Renal cortex interstitium (tissue), 11 donors: ENCODE measurements at regions not wholly inside any gene's neighbourhood (a gene's known extent, or its start where the extent isn't known, plus 50 kb on each side); places are given as distances from the start of the nearest gene placed in this dataset.

ENCODE experiments used
- DNase-seq, 11 donors: peaks; one replicate each; pipeline ENCODE4 v3.0.0-alpha.2; 2013; ENCODE audit warnings: low read depth in 9 of 11, low spot score in 4 of 11; ENCODE audit errors: extremely low read depth in 1 of 11

DNA sequence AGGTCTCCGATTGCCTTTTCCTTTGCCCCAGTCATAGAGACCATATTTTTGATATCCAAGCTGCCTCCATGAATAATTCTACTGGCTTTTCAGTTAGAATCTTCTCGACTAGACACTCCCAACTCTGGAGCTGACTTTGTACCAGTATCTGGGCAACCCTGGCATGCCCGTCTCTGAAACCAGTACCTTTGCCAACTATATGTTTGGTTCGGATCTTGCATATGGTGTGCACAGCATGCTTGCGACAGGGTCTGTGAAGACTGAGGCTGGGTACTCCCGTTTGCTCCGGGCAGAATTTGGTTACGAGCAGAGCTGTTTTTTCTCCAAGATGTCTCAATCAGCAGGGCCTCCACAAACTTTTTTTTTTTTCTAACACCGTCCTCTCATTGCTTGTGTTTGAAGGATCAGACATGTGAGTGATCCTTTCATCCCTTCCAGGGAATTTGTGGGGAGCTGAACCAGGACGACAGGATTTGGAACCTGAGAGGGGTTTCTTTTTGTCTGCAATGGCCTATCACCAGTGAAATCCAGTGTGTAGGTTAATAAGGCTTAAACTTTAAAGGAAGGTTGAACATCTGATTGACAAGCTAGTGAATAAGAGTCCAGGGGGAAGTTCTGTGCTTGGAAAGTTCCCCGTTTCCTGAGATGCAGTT is 322.3 kb downstream of the MYCN start:
- DNase-seq = no peak

DNA sequence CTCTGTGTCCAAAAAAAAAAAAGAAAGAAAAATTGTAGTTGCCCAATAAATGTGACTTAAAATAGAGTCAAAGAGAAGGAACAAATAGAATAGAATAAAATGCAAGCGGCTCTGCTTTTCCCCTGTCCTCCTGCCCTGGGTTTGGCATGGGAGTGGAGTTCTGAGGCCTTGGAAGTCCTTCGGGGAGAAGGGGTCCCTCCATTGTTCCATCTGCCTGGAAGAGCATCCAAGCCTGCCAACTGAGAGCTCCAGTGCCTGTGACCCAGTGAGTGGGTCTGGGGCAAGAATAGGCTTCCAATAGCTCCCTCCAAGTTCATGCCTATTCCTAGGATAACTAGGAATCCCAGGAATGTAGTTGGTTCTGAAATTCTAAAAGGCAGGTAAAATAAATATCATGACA is 321.4 kb downstream of the MYCN start:
- DNase-seq = no peak

DNA sequence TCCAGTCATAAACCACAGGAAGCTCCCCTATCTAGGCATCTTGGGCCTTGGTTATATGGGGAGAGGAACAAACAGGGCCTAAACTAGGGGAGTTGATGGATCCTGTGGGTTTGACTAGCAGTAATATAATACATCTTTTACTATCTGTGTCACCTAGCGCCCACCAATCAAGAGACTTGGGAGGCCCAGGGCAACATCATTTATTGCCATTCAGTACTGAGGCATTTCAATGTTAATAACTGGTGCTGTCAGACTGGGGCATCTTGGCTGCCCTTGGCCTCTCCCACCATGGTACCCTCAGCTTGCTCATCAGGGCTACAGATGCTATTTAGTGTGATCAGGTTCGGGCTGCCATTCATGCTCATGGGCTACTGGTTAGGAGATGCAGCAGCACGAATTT is 320.7 kb downstream of the MYCN start:
- DNase-seq = no peak

DNA sequence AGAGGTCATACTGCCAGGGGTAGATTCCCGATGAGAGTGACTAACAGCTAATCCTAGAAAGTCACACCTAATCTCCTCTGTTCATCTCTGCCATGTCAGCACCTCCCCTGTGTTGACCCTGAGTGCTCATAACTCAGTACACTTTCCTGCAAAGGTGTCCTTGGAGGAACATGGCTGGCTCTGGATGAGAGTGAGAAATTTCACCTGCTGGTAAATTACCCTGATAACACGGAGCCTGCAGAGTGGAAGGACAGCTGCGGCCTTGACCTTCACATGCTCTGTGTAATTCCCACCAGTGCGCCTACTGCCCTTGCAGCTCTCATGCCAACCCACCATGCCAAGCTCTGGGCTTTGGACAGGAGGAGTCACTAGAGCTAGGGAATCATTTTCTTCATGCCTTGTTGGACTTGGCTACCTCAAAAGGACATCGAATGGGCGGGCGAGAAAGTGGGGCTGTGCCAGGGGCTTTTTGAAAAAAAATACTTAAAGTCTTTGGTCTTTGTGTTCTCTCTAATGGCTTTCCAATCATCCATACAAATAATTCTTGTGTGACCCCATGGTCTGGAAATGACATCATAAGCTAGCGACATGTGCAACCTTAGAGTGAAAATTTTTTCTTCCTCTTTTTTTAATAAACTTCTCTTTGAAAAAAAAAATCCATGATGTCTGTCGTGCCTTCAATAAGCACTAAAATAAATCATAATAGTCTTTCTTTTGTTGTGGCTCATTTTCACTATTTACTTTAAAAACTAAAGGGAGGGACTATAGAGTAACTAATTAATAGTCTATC is 319.9 kb downstream of the MYCN start:
- DNase-seq = no peak

DNA sequence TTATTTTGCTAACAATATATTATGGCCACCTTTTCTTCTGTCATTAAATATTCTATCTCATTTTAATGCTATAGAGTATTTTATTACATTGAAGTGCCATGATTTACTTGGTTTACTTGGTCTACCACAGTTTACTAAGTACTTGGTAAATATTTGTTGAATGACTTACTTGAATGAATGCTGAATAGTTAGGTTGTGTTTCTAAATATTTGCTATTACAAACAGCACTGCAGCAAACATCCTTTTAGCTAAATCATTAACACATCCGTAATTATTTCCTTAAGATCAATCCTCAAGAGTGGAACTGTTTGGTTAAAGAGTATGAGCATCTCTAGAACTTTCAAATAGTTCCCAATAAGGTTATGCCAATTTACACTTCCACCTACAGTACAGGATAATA is 318.7 kb downstream of the MYCN start:
- no peak for DNase-seq

DNA sequence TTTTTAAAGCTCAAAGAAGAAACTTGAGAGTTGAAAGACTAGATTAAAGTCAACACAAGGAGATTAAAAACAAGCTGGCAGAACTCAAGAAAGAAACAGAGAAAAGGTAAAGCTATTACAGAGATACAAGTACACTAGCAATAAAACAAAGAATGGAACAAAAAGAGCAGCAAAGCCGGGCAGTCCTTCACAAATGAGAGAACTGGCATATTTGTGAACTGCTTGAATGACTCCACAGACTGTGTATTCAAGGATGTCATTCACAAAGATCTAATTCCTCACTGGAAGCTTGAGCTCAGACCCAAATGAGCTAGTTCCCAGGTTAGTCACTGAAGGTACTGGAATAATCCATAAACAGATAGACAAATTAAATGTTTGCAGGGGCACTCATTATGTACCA is 318.0 kb downstream of the MYCN start:
- no peak for DNase-seq

DNA sequence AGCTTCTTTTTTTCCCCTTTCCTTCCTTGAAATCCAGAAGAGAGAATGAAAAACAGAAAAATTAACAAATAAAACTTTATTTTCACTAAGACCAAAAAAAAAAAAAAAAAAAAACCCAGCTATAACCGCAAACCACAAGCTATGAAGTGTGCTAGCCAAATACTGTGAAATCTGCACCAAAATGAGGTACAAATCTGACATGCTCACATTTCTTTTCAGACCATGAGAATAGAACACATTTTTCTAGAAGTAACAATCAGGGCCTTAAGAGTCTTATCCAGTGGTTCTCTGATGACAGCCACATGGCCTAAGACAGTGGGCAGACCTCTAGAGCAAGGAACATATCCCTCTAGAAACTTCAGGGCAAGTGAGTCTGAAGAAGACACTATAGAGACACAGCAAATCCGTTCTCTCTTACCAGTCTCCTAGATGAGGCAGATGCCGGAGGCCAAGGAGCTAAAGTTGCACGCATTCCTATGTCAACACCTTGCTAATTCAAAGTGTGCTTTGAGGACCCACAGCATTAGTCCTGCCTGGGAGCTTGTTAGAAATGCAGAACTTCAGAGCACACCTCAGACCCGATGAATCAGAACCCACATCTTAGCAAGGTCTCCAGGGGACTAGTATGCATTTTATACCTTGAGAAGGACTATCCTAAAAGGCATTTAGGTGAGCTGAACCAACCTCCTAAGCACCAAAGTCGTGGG is 317.1 kb downstream of the MYCN start:
- DNase-seq = no peak

DNA sequence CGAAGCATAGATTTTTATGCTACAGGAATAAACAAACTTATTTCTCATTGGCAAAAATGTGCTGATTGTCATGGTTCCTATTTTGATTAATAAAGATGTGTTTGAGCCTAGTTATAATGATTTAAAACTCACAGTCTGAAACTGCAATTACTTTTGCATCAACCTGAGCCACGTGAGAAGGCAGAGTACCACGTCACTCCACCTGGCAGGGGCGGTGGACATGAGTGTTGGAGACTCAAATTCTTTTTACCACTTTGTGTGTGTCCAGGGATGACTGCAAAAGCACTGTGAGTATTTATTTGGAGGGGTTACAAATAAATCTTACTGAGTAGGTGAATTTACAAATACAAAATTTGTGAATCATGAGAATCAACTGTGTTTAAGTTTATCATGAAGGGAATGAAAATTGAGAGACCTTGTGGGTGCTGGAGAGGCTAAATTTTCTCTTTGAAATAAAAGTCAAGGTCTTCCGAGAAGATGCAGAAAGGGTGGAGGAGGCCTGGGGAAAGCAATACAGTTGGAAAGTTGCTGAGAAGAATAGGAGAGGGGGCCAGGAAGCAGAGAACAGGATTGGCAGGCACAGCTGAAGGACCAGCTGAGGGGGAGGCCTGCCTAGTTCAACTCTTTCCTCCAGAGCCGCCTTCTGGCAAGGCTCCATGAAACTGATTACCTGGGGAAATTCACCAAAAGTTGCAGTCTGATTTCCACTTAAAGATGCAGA is 316.4 kb downstream of the MYCN start:
- DNase-seq = no peak

DNA sequence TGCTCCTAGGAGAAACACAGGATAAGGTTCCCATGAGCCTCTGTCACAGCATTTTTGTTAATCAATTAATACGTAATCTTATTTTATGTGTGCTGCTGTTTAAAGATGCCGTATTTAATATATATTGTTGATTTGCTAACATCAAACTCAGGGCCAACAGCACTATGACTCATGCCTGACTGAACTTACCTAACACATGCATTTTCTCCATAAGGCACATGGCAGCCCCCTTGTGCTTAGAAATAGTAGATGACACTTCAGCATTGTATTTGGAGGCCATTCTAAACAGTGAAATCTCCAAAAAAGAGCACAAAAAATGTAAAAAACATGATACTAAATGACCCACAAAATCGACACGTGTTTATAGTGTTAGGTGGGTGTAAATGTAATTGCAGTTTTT is 314.8 kb downstream of the MYCN start:
- no peak for DNase-seq

DNA sequence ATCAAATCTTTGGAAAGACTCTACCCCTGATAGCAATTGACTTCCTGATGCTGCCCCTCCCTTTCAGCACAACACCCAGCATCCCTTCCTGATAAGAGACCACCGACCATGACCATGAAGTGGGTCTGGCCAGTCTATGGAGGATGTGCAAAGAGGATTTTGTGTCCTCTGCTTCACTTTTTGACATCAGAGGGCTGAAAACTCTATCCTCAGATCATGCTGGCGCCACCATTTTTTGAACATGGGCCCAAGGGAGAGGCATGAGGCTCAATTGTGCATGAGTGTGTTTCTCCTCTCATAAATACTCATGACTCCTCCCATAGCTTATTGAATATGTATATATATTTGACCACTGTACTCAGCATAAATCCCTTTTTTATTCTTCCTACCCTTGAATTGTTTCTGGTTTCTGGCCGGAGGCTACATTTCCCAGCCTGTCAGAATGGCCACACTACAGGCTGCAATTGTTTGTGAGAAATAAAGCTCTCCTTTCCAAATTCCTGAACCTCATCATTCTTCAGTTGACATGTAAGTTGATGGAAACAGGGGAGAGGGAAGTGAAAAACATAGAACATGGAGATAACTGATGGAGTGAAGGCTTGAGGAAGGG is 314.1 kb downstream of the MYCN start:
- DNase-seq = no peak

DNA sequence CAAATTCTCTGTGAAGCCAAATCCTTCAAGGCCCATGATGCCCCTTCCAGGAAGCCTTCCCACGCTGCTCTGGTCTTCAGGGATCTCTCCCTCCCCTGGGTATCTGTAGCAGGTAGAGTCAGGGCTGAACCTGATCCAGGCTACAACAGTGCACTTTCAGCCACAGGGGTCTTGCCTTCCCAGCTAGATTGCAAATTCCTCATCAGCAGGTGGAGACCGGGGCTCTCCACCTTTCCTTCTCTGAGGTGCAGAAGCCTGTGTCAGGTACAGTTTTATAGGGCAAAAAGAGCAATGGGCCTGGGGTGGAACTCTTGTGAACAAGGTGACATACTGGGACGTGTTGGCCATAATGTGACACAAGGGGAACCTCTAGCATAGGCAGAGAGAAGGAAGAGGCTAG is 312.9 kb downstream of the MYCN start:
- DNase-seq = no peak

DNA sequence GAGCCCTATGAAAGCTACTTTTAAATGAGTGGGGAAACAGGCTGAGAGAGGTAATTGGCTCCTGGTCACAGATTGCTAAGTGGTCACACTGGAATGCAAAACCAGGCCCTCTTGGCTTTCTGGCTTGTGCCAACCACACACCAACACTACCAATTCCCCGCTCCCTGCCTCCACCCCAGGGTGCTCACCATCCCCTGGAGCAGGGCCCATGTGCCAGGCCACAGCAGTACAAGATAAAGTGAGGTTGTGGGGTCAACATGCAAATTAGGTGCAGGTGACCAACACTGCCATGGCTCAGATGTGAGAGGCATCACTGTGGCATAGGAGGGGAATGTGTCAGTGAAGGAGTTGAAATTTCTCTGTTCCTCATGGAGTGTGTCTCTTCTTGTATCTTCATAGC is 312.5 kb downstream of the MYCN start:
- no peak for DNase-seq

DNA sequence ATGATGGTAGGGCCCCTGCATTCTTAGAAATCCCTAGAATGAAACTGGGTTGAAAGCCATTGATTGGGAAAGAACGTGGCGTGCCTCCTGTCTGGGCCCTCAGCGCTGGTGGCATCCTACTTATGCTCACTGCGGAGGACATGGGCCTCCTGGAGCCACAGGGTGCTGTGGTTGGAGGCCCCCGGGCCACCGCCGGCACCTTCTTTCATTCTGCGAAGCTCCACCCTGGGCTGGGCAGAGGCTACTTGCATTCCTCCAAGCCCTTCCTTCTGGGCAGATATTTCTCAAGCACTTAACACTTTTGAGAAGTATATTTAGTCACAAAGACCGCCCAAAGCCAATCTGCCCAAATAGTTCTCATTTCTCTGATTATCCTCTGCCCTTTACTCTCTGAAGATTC is 311.9 kb downstream of the MYCN start:
- no peak for DNase-seq

DNA sequence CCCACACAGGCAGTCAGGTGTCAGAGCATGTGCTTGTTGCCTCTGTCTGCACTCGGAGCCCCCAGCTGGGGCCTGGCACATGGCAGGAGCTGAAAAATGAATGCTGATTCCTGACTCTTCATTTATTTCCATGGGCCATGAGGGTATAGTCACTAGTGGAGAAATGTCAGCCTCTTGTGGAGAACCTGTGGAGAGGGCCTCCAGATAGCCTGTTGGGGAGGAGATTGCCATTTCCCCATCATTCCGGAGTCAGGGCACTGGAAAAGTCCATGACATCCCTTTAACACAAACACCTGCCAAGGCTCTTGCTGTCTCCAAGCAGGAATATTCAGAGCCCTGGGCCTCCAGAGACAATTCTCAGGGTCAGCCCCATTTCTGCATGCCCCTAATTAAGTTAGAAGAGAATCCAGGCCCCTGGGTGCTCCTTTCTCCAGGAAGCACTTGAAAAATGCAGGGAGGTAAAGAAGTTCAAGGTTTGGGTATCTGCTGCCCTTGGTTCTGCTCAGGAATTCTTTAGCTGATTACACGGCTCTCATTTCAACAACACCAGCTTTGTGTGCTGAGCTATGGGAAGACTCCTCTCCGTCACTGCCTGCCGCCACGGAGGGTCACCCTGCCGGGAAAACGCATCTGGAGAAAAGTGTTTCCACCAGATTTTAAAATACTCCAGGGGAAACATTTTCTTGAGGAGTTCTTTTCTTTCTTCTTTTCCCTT is 311.3 kb downstream of the MYCN start:
- DNase-seq = no peak

DNA sequence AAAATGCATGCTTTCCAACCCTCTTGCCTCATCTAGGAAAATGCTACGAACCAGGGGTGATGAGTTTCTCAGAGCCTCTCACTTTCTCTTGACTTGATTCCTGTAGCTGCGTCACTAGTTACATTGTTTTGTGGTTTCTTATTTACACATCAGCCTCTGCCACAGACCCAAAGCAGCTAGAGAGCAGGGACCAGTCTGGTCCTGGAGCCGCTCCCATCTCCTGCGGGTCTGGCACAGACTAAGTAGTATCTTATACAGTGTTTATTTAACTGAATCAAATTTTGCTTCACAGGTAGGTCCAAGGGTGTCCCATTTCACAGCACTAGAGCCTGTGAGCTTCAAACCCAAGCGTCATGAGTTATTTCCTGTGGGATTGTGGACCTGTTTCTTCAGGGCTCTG is 310.5 kb downstream of the MYCN start:
- DNase-seq = no peak

DNA sequence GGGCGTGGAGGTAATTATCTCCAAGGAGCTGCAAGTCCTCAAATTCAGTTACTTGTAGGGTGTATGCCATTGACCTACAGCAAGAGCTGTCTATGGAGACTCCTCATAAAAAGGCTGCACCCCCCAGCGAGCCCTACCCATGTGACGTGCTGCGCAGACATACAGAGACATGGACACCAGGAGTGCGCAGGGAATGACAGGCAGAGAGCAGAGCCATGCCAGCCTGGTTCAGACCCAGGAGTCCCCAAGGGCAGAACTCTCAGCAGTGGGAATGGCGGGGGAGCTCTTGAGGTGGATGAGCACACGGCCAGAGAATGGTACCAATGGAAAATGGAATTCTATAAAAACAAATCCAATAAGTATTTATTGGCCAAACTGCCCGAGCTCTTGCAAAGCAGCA is 310.1 kb downstream of the MYCN start:
- no peak for DNase-seq

DNA sequence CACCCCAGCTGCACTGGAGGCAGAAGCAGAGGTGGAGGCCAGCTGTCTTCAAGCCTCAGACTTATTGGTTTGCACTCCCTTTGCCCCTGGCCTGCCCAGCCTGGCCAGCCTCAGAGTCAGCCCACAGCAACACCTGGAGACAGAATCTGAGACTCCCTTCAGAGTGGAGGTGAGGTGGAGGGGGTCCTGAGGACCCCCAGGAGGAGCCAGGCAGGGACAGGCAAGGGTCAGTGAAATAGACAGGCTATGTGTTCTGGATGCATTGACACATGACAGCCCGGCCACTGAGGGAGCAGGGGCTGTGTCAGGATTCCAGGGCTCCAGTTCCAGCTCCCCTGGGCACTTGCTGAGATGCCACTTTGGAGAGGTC is 309.7 kb downstream of the MYCN start:
- DNase-seq = no peak

DNA sequence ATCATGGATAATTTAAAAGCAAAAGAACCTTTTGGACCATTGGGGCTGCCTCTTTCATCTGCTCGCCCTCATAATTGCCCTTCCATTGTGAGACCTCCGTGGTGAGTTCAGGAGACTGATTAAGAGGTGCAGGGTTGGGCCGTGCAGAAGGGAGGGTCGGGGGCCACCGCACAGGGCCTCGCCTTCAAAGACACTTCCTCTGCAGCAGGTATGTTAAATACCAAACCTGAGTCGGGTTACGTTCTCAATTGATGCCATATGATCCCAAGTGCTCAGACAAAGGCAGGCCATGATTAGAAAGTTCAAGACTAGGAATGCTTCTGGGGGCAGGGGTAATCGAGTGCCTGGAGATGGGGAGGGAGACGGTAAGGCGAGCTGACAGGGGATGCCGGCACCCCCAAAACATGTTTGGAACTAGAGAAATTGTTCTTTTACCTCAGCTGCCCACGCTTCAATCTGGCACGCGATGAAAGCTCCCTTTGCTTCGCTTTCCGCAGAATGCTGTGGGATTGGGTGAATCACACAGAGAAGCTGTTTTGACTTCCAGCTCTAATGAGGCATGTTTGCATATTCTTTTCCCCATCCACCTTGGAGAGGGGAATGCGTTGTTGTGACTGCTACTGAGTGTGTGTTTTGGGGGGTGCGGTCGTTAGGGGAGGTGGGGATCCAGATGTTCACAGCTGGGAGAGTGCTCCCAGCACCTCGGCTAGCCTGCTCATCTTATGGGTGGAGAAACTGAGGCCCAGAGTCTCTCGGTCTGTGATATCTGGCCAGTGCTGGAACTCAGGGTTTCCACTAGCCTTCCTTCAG is 309.1 kb downstream of the MYCN start:
- DNase-seq = no peak
